ENCODE measurements at regions not wholly inside any gene's neighbourhood (a gene's known extent, or its start where the extent isn't known, plus 50 kb on each side); places are given as distances from the start of the nearest gene placed in this dataset.

DNA sequence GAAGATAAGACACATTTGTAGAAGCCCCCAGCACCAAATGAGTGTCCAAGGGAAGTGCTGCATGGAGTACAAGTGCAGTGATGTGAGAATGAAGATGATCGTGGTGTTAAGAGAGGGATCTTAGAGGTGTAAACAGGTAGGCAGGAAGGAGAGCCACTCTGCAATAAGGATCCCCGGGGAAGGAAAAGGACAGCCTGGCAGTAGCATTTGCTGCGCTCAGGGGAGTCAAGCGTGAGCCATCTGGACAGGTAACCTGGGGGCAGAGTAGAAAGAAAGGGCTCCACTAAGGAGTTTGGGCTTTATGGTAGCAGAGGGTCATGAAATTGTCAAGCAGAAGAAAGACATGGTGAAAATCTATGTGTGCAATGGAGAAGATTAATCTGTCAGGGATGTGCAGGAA lies 587.2 kb downstream of the BUD13 start:
- TF ChIP-seq CTCF (IDR thresholded peaks at IDR 0.05) = no peak
- no peak for TF ChIP-seq EP300 (IDR thresholded peaks at IDR 0.05)
- no peak for TF ChIP-seq POLR2A (IDR thresholded peaks at IDR 0.05)

Measured in suprapubic skin (tissue), 3 donors.